H1 (cell line): ENCODE measurements at regions not wholly inside any gene's neighbourhood (a gene's known extent, or its start where the extent isn't known, plus 50 kb on each side); places are given as distances from the start of the nearest gene placed in this dataset.

Source experiments
- CTCF ChIA-PET: fragments of 300-600 bp; sonication (Branson Sonifier 250); formaldehyde crosslinking; loops from one replicate; lab custom pipeline; 2021; ENCODE audit not compliant: partially characterized antibody; lab: Charles Lee
- POLR2A ChIA-PET: fragments of 300-600 bp; sonication (Branson Sonifier 250); formaldehyde crosslinking; loops from one replicate; lab custom pipeline; 2021; ENCODE audit warnings: inconsistent platforms; ENCODE audit not compliant: partially characterized antibody; lab: Charles Lee
- DNase-seq, 2 experiments: peaks; one replicate each; pipeline versions ENCODE4 v3.0.0 to v3.0.0-alpha.2; 2010 to 2022; ENCODE audit warnings: low spot score in 2 of 2, low read depth in 1 of 2, mixed read lengths in 1 of 2
- FAIRE-seq: peaks from 2 replicates; lab custom pipeline; 2011; peaks lifted over from hg19 to GRCh38; lab: Jason Lieb, UNC
- H2AFZ ChIP-seq: 2 replicates; pipeline ENCODE4 v1.8.1; 2012; ENCODE audit warnings: low read length, inconsistent platforms
- H2AK5ac ChIP-seq: 2 replicates; pipeline ENCODE4 v1.6.1; 2013; ENCODE audit warnings: low read depth, low read length
- H2BK120ac ChIP-seq: replicated peaks from 2 replicates; pipeline ENCODE3; 2013; ENCODE audit warnings: low read depth, low read length, inconsistent platforms
- H2BK12ac ChIP-seq: 2 replicates; pipeline ENCODE4 v1.6.1; 2013; ENCODE audit warnings: low read depth, low read length
- H2BK15ac ChIP-seq: 2 replicates; pipeline ENCODE4 v1.6.1; 2013; ENCODE audit warnings: low read length
- H2BK20ac ChIP-seq: 2 replicates; pipeline ENCODE4 v1.6.1; 2013; ENCODE audit warnings: low read length
- H2BK5ac ChIP-seq: 2 replicates; pipeline ENCODE4 v1.6.1; 2013; ENCODE audit warnings: low read depth, low read length
- H3K14ac ChIP-seq: 2 replicates; pipeline ENCODE4 v1.6.1; 2013; ENCODE audit warnings: inconsistent platforms; ENCODE audit not compliant: insufficient read length
- H3K18ac ChIP-seq: 2 replicates; pipeline ENCODE4 v1.6.1; 2013; ENCODE audit warnings: low read length; ENCODE audit errors: extremely low read depth
- H3K23ac ChIP-seq: 2 replicates; pipeline ENCODE4 v1.6.1; 2013; ENCODE audit warnings: inconsistent platforms; ENCODE audit not compliant: insufficient read length
- H3K23me2 ChIP-seq: 2 replicates; pipeline ENCODE4 v1.6.1; 2013; ENCODE audit warnings: low read depth, low read length
- H3K27ac ChIP-seq: 2 replicates; pipeline ENCODE4 v1.6.1; 2011; ENCODE audit warnings: low read depth, low read length, inconsistent platforms
- H3K27me3 ChIP-seq, 4 experiments: replicated peaks in 1 of 4; 1 replicate in 1 of 4; 2 replicates in 3 of 4; pipeline versions ENCODE4 v1.6.1 to v1.8.1; 2011 to 2013; ENCODE audit warnings: low read length in 3 of 4, mild to moderate bottlenecking in 3 of 4, inconsistent platforms in 2 of 4, mixed read lengths in 2 of 4, moderate library complexity in 1 of 4; ENCODE audit not compliant: control insufficient read depth in 3 of 4, insufficient read depth in 3 of 4; ENCODE audit errors: extremely low read depth in 1 of 4
- H3K36me3 ChIP-seq, 4 experiments: 2 replicates each; pipeline versions ENCODE4 v1.6.1 to v1.8.1; 2011 to 2013; ENCODE audit warnings: mild to moderate bottlenecking in 4 of 4, low read length in 3 of 4, moderate library complexity in 2 of 4, control low read depth in 1 of 4, inconsistent platforms in 1 of 4; ENCODE audit not compliant: insufficient read depth in 4 of 4, control insufficient read depth in 2 of 4
- H3K4ac ChIP-seq: replicated peaks from 2 replicates; pipeline ENCODE3; 2013; ENCODE audit warnings: low read length, low read depth, mixed read lengths, inconsistent platforms; ENCODE audit not compliant: insufficient read length
- H3K4me1 ChIP-seq, 4 experiments: replicated peaks in 1 of 4; 1 replicate in 1 of 4; 2 replicates in 3 of 4; pipeline versions ENCODE4 v1.6.1 to v1.8.1; 2011 to 2013; ENCODE audit warnings: low read length in 3 of 4, inconsistent platforms in 2 of 4, mixed read lengths in 1 of 4; ENCODE audit not compliant: insufficient read depth in 4 of 4, control insufficient read depth in 3 of 4
- H3K4me2 ChIP-seq, 2 experiments: 2 replicates each; pipeline versions ENCODE4 v1.6.1 to v1.8.1; 2011 to 2013; ENCODE audit warnings: low read depth in 2 of 2, low read length in 2 of 2, control low read depth in 1 of 2, inconsistent platforms in 1 of 2, mild to moderate bottlenecking in 1 of 2; ENCODE audit not compliant: insufficient read depth in 1 of 2
- H3K4me3 ChIP-seq, 4 experiments: fragments of 200-600, 300-600 bp in 1 of 4; sonication (generic), shearing (Covaris generic), sonication (Bioruptor Twin) in 1 of 4; 2 replicates each; pipeline versions ENCODE4 v1.5.1 to v1.8.1; 2011 to 2016; ENCODE audit warnings: low read length in 4 of 4, low read depth in 3 of 4, control low read depth in 2 of 4, inconsistent platforms in 2 of 4, mild to moderate bottlenecking in 2 of 4, mixed read lengths in 1 of 4, moderate library complexity in 1 of 4; ENCODE audit not compliant: insufficient read depth in 2 of 4; ENCODE audit errors: extremely low read depth in 1 of 4
- H3K56ac ChIP-seq: replicated peaks from 2 replicates; pipeline ENCODE3; 2013; ENCODE audit warnings: low read depth, mild to moderate bottlenecking, mixed read lengths, low read length, inconsistent platforms; ENCODE audit not compliant: insufficient read length
- H3K79me1 ChIP-seq: 2 replicates; pipeline ENCODE4 v1.6.1; 2013; ENCODE audit warnings: low read depth, low read length, control low read depth
- H3K79me2 ChIP-seq, 2 experiments: 2 replicates each; pipeline versions ENCODE4 v1.6.1 to v1.8.1; 2012 to 2013; ENCODE audit warnings: low read length in 2 of 2, mild to moderate bottlenecking in 2 of 2, inconsistent platforms in 1 of 2; ENCODE audit not compliant: insufficient read depth in 2 of 2, control insufficient read depth in 1 of 2
- H3K9ac ChIP-seq, 4 experiments: replicated peaks in 1 of 4; 1 replicate in 1 of 4; 2 replicates in 3 of 4; pipeline versions ENCODE4 v1.6.1 to v1.8.1; 2011 to 2013; ENCODE audit warnings: low read depth in 3 of 4, low read length in 3 of 4, control low read depth in 2 of 4, mild to moderate bottlenecking in 2 of 4, moderate library complexity in 2 of 4, inconsistent platforms in 1 of 4; ENCODE audit errors: extremely low read depth in 1 of 4
- H3K9me3 ChIP-seq, 2 experiments: 2 replicates each; pipeline versions ENCODE4 v1.6.1 to v1.8.1; 2012 to 2013; ENCODE audit warnings: mild to moderate bottlenecking in 2 of 2, moderate library complexity in 2 of 2, control low read depth in 1 of 2, inconsistent platforms in 1 of 2, low read depth in 1 of 2, low read length in 1 of 2, mixed read lengths in 1 of 2; ENCODE audit not compliant: insufficient read depth in 2 of 2
- H4K20me1 ChIP-seq, 2 experiments: replicated peaks in 1 of 2; 2 replicates each; pipeline versions ENCODE3 to v1.8.1; 2011 to 2013; ENCODE audit warnings: inconsistent platforms in 2 of 2, low read length in 2 of 2, mild to moderate bottlenecking in 1 of 2; ENCODE audit not compliant: insufficient read depth in 2 of 2, control insufficient read depth in 1 of 2
- H4K5ac ChIP-seq: 2 replicates; pipeline ENCODE4 v1.6.1; 2013; ENCODE audit warnings: low read length, low read depth, mixed read lengths, inconsistent platforms; ENCODE audit not compliant: insufficient read length
- H4K8ac ChIP-seq: 2 replicates; pipeline ENCODE4 v1.8.0; 2013; ENCODE audit warnings: mild to moderate bottlenecking, moderate library complexity, low read length, inconsistent platforms; ENCODE audit not compliant: insufficient read depth; ENCODE audit errors: extremely low read depth
- H4K91ac ChIP-seq: replicated peaks from 2 replicates; pipeline ENCODE3; 2013; ENCODE audit warnings: low read length, mixed read lengths, inconsistent platforms; ENCODE audit not compliant: insufficient read length
- KDM4A ChIP-seq: IDR thresholded peaks from one replicate; pipeline ENCODE4 v1.7.1; 2012; ENCODE audit warnings: low read depth, mild to moderate bottlenecking, moderate library complexity, low read length, inconsistent platforms; ENCODE audit not compliant: severe bottlenecking
- RAD21 ChIP-seq, 2 experiments: IDR thresholded peaks in 1 of 2; conservative IDR thresholded peaks in 1 of 2; 2 replicates each; pipeline ENCODE4 v1.6.1; 2011; ENCODE audit warnings: low read depth in 2 of 2, low read length in 2 of 2, improper control_type of control experiment in 1 of 2, inconsistent platforms in 1 of 2, mild to moderate bottlenecking in 1 of 2, moderate library complexity in 1 of 2
- TBP ChIP-seq: IDR thresholded peaks from 2 replicates; pipeline ENCODE4 v1.6.1; 2011; ENCODE audit warnings: low read depth, low read length, improper control_type of control experiment
- WGBS, 2 experiments: shearing (Covaris generic) in 1 of 2; methylation state at CpG; one replicate each; pipeline versions ENCODE4 v1.1.6 to v1.1.7; 2013 to 2015; ENCODE audit warnings: low lambda C conversion rate in 2 of 2, mixed read lengths in 2 of 2, inconsistent platforms in 1 of 2, low coverage in 1 of 2, missing lambda C conversion rate in 1 of 2; ENCODE audit not compliant: insufficient replicate concordance in 2 of 2, insufficient coverage in 1 of 2, insufficient read length in 1 of 2; ENCODE audit errors: extremely low coverage in 1 of 2, missing lambda C conversion rate in 1 of 2; 5-methylcytosine and 5-hydroxymethylcytosine counted together

DNA sequence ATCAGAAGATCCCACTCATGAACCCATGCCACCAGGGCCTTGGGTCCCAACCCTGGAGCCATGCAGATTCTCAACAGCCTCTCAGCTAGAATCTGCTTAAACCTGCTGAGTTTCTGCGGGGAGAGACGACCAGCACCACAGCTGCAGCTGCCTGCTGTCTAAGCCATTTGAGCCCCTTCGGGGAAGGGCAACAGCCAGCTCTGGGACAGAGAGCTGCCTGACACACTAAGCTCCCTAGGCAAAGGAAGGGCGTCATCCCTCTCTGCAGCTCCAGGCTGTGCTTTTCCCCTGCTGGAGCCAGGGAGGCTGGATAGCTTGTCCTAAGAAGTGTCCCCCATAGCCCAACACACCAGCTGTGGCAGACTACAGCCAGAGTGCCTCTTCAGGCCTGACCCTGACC, 182.5 kb downstream of the OTOR start:
- Histone ChIP-seq H3K14ac (no peak overlapping the region), H3K79me2 (no peaks in the 10 kb centered on the region), H3K4me1 (no peaks in the 10 kb centered on the region), H3K9ac (no peak overlapping the region), H4K91ac (no peak overlapping the region), H4K8ac (no peak overlapping the region), H3K9me3 (no peaks in the 10 kb centered on the region), H2BK5ac (0 out of 2 replicates have a peak overlapping the region, but pooled peaks have one; percentile 52), H4K5ac (no peak overlapping the region), H3K79me1 (no peaks in the 10 kb centered on the region), H4K20me1 (no peaks in the 10 kb centered on the region), H3K23me2 (no peaks in the 10 kb centered on the region), H3K4ac (no peak overlapping the region), H3K36me3 (no peaks in the 10 kb centered on the region), H3K18ac (no peak overlapping the region), H3K56ac (no peak overlapping the region), H3K4me3 (no peak overlapping the region), H3K27ac (no peak overlapping the region), H2BK12ac (0 out of 2 replicates have a peak overlapping the region, but pooled peaks have one; percentile 9)
- 79% methylated on average over 2 of the region's 4 CpGs; no CpG with 5 or more reads in 1 of the 2 experiments for WGBS, 2 experiments
- CTCF ChIA-PET = interaction anchor here (1.2 kb wide), 1 partner anchor 109 kb away, joined by 6 read pairs; no protein-coding TSS in a partner anchor
- DNase-seq = no peak
- FAIRE-seq = no peak
- TF ChIP-seq RAD21 (IDR thresholded peaks at IDR 0.05 in 1 of 2, conservative IDR thresholded peaks at IDR 0.05 in 1 of 2; ENCODE audit: low read depth in 2 of 2, low read length in 2 of 2) (0 out of 4 replicates have a peak, but pooled peaks of 1 of the 2 experiments have one; percentile 5), KDM4A (no peak), TBP (no peak)
- TF ChIP-seq, all 59 proteins: peak for 1
- H2AK5ac ChIP-seq = no peak overlapping the region
- no peak overlapping the region for H3K4me2 ChIP-seq
- H2AFZ ChIP-seq = peak overlapping the region; percentile 49; the same call in 1 of the 2 replicates
- no peak overlapping the region for H2BK15ac ChIP-seq
- POLR2A ChIA-PET = no interaction called here
- no peak overlapping the region for H3K23ac ChIP-seq
- no peaks in the 10 kb centered on the region for H3K27me3 ChIP-seq
- no peak overlapping the region for H2BK20ac ChIP-seq
- H2BK120ac ChIP-seq = no peak overlapping the region
